Colonic mucosa (tissue), 4 donors: ENCODE measurements at regions not wholly inside any gene's neighbourhood (a gene's known extent, or its start where the extent isn't known, plus 50 kb on each side); places are given as distances from the start of the nearest gene placed in this dataset.
"Not testable (repeated sequence)": the region's sequence is repeated elsewhere in the genome, so short reads cannot be mapped to it uniquely, and the experiment has no call there.

Experiments used
- DNase-seq: peaks from one replicate; pipeline ENCODE4 v3.0.0-alpha.2; 2020
- H3K27ac ChIP-seq: fragments of 200-600 bp; one replicate; pipeline ENCODE4 v1.8.0; 2021
- H3K27me3 ChIP-seq: fragments of 200-600 bp; one replicate; pipeline ENCODE4 v1.8.0; 2021
- H3K36me3 ChIP-seq: fragments of 200-600 bp; one replicate; pipeline ENCODE4 v1.8.0; 2021
- H3K4me1 ChIP-seq: fragments of 200-600 bp; one replicate; pipeline ENCODE4 v1.8.0; 2021; ENCODE audit warnings: mild to moderate bottlenecking
- H3K4me3 ChIP-seq: fragments of 200-600 bp; one replicate; pipeline ENCODE4 v1.8.0; 2021
- H3K9ac ChIP-seq, 2 donors: one replicate each; pipeline ENCODE4 v1.7.0; 2013; ENCODE audit warnings: control low read depth in 2 of 2, low read depth in 2 of 2, low read length in 2 of 2
- H3K9me3 ChIP-seq: fragments of 200-600 bp; one replicate; pipeline ENCODE4 v1.8.0; 2021
- intact Hi-C: fragments of 100-400 bp; cut with DNase I; formaldehyde crosslinking; loops from one replicate; pipeline ENCODE4 v1.14.1; 2022
- TF ChIP-seq, protein P1 (sequence below): fragments of 200-600 bp; IDR thresholded peaks from one replicate; pipeline ENCODE4 v1.8.0; 2022; ENCODE audit warnings: antibody characterized with exemption, mild to moderate bottlenecking
- donor health status: healthy.
- donor health status: DM: no; HTN: no; CAD: no.
- donor health status: DM: no; HTN: no; CAD: no.

GRCh38 chr2:125797192-125797591 lies 858.8 kb upstream of the GYPC start:
- H3K27ac ChIP-seq, result no peak overlapping the region
- TF ChIP-seq, protein P1, sequence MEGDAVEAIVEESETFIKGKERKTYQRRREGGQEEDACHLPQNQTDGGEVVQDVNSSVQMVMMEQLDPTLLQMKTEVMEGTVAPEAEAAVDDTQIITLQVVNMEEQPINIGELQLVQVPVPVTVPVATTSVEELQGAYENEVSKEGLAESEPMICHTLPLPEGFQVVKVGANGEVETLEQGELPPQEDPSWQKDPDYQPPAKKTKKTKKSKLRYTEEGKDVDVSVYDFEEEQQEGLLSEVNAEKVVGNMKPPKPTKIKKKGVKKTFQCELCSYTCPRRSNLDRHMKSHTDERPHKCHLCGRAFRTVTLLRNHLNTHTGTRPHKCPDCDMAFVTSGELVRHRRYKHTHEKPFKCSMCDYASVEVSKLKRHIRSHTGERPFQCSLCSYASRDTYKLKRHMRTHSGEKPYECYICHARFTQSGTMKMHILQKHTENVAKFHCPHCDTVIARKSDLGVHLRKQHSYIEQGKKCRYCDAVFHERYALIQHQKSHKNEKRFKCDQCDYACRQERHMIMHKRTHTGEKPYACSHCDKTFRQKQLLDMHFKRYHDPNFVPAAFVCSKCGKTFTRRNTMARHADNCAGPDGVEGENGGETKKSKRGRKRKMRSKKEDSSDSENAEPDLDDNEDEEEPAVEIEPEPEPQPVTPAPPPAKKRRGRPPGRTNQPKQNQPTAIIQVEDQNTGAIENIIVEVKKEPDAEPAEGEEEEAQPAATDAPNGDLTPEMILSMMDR, result no peak
- DNase-seq, result no peak
- H3K4me1 ChIP-seq, result no peaks in the 10 kb centered on the region
- no peaks in the 10 kb centered on the region for H3K9me3 ChIP-seq
- no peaks in the 10 kb centered on the region for H3K27me3 ChIP-seq
- H3K36me3 ChIP-seq, result no peaks in the 10 kb centered on the region
- no peak overlapping the region for H3K9ac ChIP-seq
- intact Hi-C loops, result no loop called here
- no peak overlapping the region for H3K4me3 ChIP-seq

GRCh38 chr2:125822746-125823145 lies 833.2 kb upstream of the GYPC start:
- H3K4me1 ChIP-seq, result no peaks in the 10 kb centered on the region
- TF ChIP-seq, protein P1, result no peak
- no peak for DNase-seq
- H3K4me3 ChIP-seq, result no peak overlapping the region
- no peaks in the 10 kb centered on the region for H3K9me3 ChIP-seq
- no peaks in the 10 kb centered on the region for H3K27me3 ChIP-seq
- no peak overlapping the region for H3K9ac ChIP-seq
- intact Hi-C loops, result no loop called here
- H3K36me3 ChIP-seq, result no peaks in the 10 kb centered on the region
- no peak overlapping the region for H3K27ac ChIP-seq

- H3K4me1 ChIP-seq, H3K36me3 ChIP-seq, H3K27me3 ChIP-seq, intact Hi-C loops, H3K9me3 ChIP-seq, H3K4me3 ChIP-seq, H3K9ac ChIP-seq, DNase-seq, H3K27ac ChIP-seq: not testable (repeated sequence)
Measured at GRCh38 chr2:125825781-125826180, 830.2 kb upstream of the GYPC start.

- H3K4me3 ChIP-seq, result no peak overlapping the region
- H3K4me1 ChIP-seq, result no peaks in the 10 kb centered on the region
- no peak overlapping the region for H3K9ac ChIP-seq
- no peaks in the 10 kb centered on the region for H3K9me3 ChIP-seq
- no peaks in the 10 kb centered on the region for H3K36me3 ChIP-seq
- TF ChIP-seq, protein P1, result no peak
- intact Hi-C loops, result no loop called here
- no peaks in the 10 kb centered on the region for H3K27me3 ChIP-seq
- H3K27ac ChIP-seq, result no peak overlapping the region
- peak; percentile 22 for DNase-seq
Measured at GRCh38 chr2:125837128-125837527, 818.8 kb upstream of the GYPC start.

DNA sequence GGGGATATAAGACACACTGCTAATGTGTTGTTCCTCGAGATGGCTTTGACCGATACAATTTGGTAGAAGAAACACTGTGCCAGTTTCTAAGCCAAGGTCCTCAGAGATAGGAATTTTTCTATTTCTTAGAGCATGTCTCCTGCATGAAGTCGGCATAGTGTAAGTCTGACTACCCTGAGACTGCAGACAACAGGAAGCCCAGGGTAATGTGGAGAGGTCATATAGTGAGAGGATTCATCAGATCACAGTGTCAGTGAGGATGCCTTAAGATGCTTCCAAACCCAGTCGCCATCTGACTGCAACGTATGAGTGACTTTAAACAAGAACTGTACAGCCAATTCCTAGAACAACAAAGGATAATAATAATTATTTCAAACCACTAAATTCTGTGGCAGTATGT lies 818.3 kb upstream of the GYPC start:
- H3K9ac ChIP-seq, result no peak overlapping the region
- intact Hi-C loops, result no loop called here
- TF ChIP-seq, protein P1, result no peak

GRCh38 chr2:125839945-125840344 lies 816.0 kb upstream of the GYPC start:
- Histone ChIP-seq H3K36me3 (no peaks in the 10 kb centered on the region), H3K27ac (no peak overlapping the region), H3K4me3 (no peak overlapping the region), H3K27me3 (no peaks in the 10 kb centered on the region), H3K4me1 (no peaks in the 10 kb centered on the region), H3K9ac (no peak overlapping the region), H3K9me3 (no peaks in the 10 kb centered on the region)
- TF ChIP-seq, protein P1, result no peak
- no peak for DNase-seq
- intact Hi-C loops, result no loop called here

More for the DNA sequence above, 818.3 kb upstream of the GYPC start:
- H3K4me3 ChIP-seq, result no peak overlapping the region
- no peaks in the 10 kb centered on the region for H3K9me3 ChIP-seq
- H3K27me3 ChIP-seq, result no peaks in the 10 kb centered on the region
- no peak for DNase-seq
- no peaks in the 10 kb centered on the region for H3K36me3 ChIP-seq
- H3K27ac ChIP-seq, result no peak overlapping the region
- no peaks in the 10 kb centered on the region for H3K4me1 ChIP-seq
